ENCODE measurements at regions not wholly inside any gene's neighbourhood (a gene's known extent, or its start where the extent isn't known, plus 50 kb on each side); places are given as distances from the start of the nearest gene placed in this dataset.

DNA sequence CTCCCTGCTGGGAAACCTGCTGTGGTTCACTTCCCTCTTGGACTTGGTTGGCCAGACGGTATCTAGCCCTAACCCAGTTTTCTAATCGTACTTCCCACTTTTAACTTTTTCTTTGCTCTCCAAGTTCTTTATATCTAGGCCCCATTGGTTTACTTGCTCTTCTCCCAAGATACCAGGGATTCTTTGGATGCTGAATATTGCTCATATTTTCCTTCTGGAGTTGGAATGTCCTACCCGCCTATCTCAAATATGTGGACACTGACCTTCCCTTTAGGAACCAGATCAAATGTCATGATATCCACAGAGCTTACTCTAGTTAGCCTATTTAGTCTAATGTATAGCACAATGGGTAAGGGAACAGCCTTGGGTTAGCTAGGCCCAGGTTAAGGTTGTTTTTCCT, 228.6 kb downstream of the DACT1 start:
- TF ChIP-seq MTA3 (CRISPR knock-in tag; IDR thresholded peaks at IDR 0.05) (no peak), ZNF772 (CRISPR knock-in tag; IDR thresholded peaks at IDR 0.05) (no peak), ZNF883 (CRISPR knock-in tag; IDR thresholded peaks at IDR 0.05; ENCODE audit: not compliant biosample characterization) (no peak), KDM4B (CRISPR knock-in tag; IDR thresholded peaks at IDR 0.05) (no peak), ZNF343 (CRISPR knock-in tag; IDR thresholded peaks at IDR 0.05) (no peak), KDM1A (CRISPR knock-in tag; IDR thresholded peaks at IDR 0.05) (no peak), HNRNPK (IDR thresholded peaks at IDR 0.05; ENCODE audit: low read depth, low read length, poor library complexity, severe bottlenecking) (no peak), ZNF121 (CRISPR knock-in tag; IDR thresholded peaks at IDR 0.05) (no peak), BHLHE40 (IDR thresholded peaks at IDR 0.05; ENCODE audit: low read length) (no peak), CHD2 (IDR thresholded peaks at IDR 0.05; ENCODE audit: low read depth, low read length) (no peak)
- TF ChIP-seq, protein P1, sequence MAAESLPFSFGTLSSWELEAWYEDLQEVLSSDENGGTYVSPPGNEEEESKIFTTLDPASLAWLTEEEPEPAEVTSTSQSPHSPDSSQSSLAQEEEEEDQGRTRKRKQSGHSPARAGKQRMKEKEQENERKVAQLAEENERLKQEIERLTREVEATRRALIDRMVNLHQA (CRISPR knock-in tag; IDR thresholded peaks at IDR 0.05), result no peak
- TF ChIP-seq, protein P2, sequence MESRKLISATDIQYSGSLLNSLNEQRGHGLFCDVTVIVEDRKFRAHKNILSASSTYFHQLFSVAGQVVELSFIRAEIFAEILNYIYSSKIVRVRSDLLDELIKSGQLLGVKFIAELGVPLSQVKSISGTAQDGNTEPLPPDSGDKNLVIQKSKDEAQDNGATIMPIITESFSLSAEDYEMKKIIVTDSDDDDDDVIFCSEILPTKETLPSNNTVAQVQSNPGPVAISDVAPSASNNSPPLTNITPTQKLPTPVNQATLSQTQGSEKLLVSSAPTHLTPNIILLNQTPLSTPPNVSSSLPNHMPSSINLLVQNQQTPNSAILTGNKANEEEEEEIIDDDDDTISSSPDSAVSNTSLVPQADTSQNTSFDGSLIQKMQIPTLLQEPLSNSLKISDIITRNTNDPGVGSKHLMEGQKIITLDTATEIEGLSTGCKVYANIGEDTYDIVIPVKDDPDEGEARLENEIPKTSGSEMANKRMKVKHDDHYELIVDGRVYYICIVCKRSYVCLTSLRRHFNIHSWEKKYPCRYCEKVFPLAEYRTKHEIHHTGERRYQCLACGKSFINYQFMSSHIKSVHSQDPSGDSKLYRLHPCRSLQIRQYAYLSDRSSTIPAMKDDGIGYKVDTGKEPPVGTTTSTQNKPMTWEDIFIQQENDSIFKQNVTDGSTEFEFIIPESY (CRISPR knock-in tag; IDR thresholded peaks at IDR 0.05), result no peak
- TF ChIP-seq, protein P3, sequence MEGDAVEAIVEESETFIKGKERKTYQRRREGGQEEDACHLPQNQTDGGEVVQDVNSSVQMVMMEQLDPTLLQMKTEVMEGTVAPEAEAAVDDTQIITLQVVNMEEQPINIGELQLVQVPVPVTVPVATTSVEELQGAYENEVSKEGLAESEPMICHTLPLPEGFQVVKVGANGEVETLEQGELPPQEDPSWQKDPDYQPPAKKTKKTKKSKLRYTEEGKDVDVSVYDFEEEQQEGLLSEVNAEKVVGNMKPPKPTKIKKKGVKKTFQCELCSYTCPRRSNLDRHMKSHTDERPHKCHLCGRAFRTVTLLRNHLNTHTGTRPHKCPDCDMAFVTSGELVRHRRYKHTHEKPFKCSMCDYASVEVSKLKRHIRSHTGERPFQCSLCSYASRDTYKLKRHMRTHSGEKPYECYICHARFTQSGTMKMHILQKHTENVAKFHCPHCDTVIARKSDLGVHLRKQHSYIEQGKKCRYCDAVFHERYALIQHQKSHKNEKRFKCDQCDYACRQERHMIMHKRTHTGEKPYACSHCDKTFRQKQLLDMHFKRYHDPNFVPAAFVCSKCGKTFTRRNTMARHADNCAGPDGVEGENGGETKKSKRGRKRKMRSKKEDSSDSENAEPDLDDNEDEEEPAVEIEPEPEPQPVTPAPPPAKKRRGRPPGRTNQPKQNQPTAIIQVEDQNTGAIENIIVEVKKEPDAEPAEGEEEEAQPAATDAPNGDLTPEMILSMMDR (CRISPR knock-in tag; IDR thresholded peaks at IDR 0.05), result no peak
- TF ChIP-seq, protein P4, sequence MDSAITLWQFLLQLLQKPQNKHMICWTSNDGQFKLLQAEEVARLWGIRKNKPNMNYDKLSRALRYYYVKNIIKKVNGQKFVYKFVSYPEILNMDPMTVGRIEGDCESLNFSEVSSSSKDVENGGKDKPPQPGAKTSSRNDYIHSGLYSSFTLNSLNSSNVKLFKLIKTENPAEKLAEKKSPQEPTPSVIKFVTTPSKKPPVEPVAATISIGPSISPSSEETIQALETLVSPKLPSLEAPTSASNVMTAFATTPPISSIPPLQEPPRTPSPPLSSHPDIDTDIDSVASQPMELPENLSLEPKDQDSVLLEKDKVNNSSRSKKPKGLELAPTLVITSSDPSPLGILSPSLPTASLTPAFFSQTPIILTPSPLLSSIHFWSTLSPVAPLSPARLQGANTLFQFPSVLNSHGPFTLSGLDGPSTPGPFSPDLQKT (CRISPR knock-in tag; IDR thresholded peaks at IDR 0.05; ENCODE audit: borderline replicate concordance), result no peak

Measured in HepG2 (cell line).